HepG2 (cell line): ENCODE measurements at regions not wholly inside any gene's neighbourhood (a gene's known extent, or its start where the extent isn't known, plus 50 kb on each side); places are given as distances from the start of the nearest gene placed in this dataset.

ENCODE experiments used
- ATAC-seq: fragments of 200-7000 bp; cut with Tn5 transposase; 3 replicates; pipeline ENCODE4 v1.9.1; 2020; ENCODE audit warnings: mild to moderate bottlenecking, moderate library complexity
- BruUV-seq: library from RNA; stranded (reverse); fragments of 400-500 nt; replicated peaks from 2 replicates; lab custom pipeline; 2021; lab: Mats Ljungman, UMichigan
- CTCF ChIA-PET: fragments of 300-600 bp; formaldehyde crosslinking; extraction: SDS; loops from one replicate; lab custom pipeline; 2021; ENCODE audit warnings: low total read pairs, inconsistent platforms, low intra/inter-chr PET ratio; lab: Yijun Ruan, JAX
- POLR2A ChIA-PET: fragments of 350-600 bp; sonication (Branson Sonifier 250); formaldehyde crosslinking; loops from one replicate; lab custom pipeline; 2020; ENCODE audit warnings: antibody characterized with exemption, inconsistent platforms; lab: Yijun Ruan, JAX
- DNase-seq: peaks from one replicate; pipeline ENCODE4 v3.0.0-alpha.2; 2015; ENCODE audit warnings: low spot score
- FAIRE-seq: peaks from 3 replicates; lab custom pipeline; 2011; peaks lifted over from hg19 to GRCh38; lab: Jason Lieb, UNC
- H2AFZ ChIP-seq: one replicate; pipeline ENCODE4 v1.6.1; 2011; ENCODE audit warnings: low read length, inconsistent platforms
- H3K27ac ChIP-seq: fragments of 300-600 bp; 3 replicates; pipeline ENCODE4 v1.8.0; 2011; ENCODE audit warnings: mixed run types, mild to moderate bottlenecking, mixed read lengths, low read length, inconsistent platforms; ENCODE audit not compliant: insufficient read depth; ENCODE audit errors: extremely low read length
- H3K27me3 ChIP-seq, 2 experiments: fragments of 200-600 bp in 1 of 2; 2 replicates in 1 of 2; 3 replicates in 1 of 2; pipeline versions ENCODE4 v1.6.0 to v1.8.0; 2011; ENCODE audit warnings: low read length in 2 of 2, mild to moderate bottlenecking in 2 of 2, moderate library complexity in 2 of 2, inconsistent platforms in 1 of 2; ENCODE audit not compliant: insufficient read depth in 2 of 2, control insufficient read depth in 1 of 2
- H3K36me3 ChIP-seq, 2 experiments: fragments of 200-600 bp in 1 of 2; replicated peaks in 1 of 2; 2 replicates in 1 of 2; 3 replicates in 1 of 2; pipeline versions ENCODE4 v1.5.1 to v1.8.0; 2011; ENCODE audit warnings: low read length in 2 of 2, inconsistent platforms in 1 of 2; ENCODE audit not compliant: insufficient read depth in 2 of 2, control insufficient read depth in 1 of 2
- H3K4me1 ChIP-seq: 2 replicates; pipeline ENCODE4 v1.5.1; 2012; ENCODE audit warnings: low read length, inconsistent platforms; ENCODE audit not compliant: insufficient read depth
- H3K4me2 ChIP-seq: 2 replicates; pipeline ENCODE4 v1.6.0; 2011; ENCODE audit warnings: low read depth, low read length, inconsistent platforms
- H3K4me3 ChIP-seq, 3 experiments: fragments of 200-600 bp in 1 of 3; sonication (generic), shearing (Covaris generic) in 1 of 3; replicated peaks in 1 of 3; 2 replicates each; pipeline ENCODE4 v1.5.1; 2011 to 2016; ENCODE audit warnings: low read length in 3 of 3, inconsistent platforms in 2 of 3, low read depth in 2 of 3, mild to moderate bottlenecking in 2 of 3, control low read depth in 1 of 3, mixed read lengths in 1 of 3; ENCODE audit not compliant: insufficient read depth in 1 of 3
- H3K79me2 ChIP-seq: one replicate; pipeline ENCODE4 v1.6.1; 2011; ENCODE audit warnings: low read length, inconsistent platforms; ENCODE audit not compliant: insufficient read depth
- H3K9ac ChIP-seq: 2 replicates; pipeline ENCODE4 v1.6.0; 2011; ENCODE audit warnings: mild to moderate bottlenecking, low read depth, low read length, inconsistent platforms; ENCODE audit not compliant: insufficient read depth
- H3K9me3 ChIP-seq: 2 replicates; pipeline ENCODE4 v1.5.1; 2012; ENCODE audit warnings: mild to moderate bottlenecking, low read length
- H4K20me1 ChIP-seq: 2 replicates; pipeline ENCODE4 v1.6.0; 2011; ENCODE audit warnings: inconsistent platforms, mild to moderate bottlenecking, low read length, moderate library complexity; ENCODE audit not compliant: insufficient read depth
- KDM5B ChIP-seq: sonication (generic); formaldehyde crosslinking; IDR thresholded peaks from 2 replicates; pipeline ENCODE4 v1.4.0; 2020; ENCODE audit warnings: missing genetic modification reagents, mild to moderate bottlenecking, borderline replicate concordance
- KLF9 ChIP-seq: IDR thresholded peaks from 2 replicates; pipeline ENCODE4 v1.6.1; 2016; ENCODE audit warnings: low read depth
- PBX2 ChIP-seq: IDR thresholded peaks from 2 replicates; pipeline ENCODE4 v1.6.1; 2016; ENCODE audit warnings: control low read depth
- PRDM4 ChIP-seq: sonication (generic); formaldehyde crosslinking; IDR thresholded peaks from 2 replicates; pipeline ENCODE4 v1.9.0; 2021; ENCODE audit warnings: missing genetic modification reagents, borderline replicate concordance
- ZBTB10 ChIP-seq: sonication (generic); formaldehyde crosslinking; IDR thresholded peaks from 2 replicates; pipeline ENCODE4 v1.4.0; 2020; ENCODE audit warnings: missing genetic modification reagents, borderline replicate concordance
- ZFP41 ChIP-seq: sonication (generic); formaldehyde crosslinking; IDR thresholded peaks from 2 replicates; pipeline ENCODE4 v1.4.0; 2020; ENCODE audit warnings: mild to moderate bottlenecking, missing genetic modification reagents, borderline replicate concordance
- ZIK1 ChIP-seq: sonication (generic); formaldehyde crosslinking; IDR thresholded peaks from 2 replicates; pipeline ENCODE4 v1.5.0; 2020; ENCODE audit warnings: mild to moderate bottlenecking, low read depth, missing genetic modification reagents, borderline replicate concordance
- ZNF329 ChIP-seq: sonication (generic); formaldehyde crosslinking; IDR thresholded peaks from 2 replicates; pipeline ENCODE4 v1.9.0; 2021; ENCODE audit warnings: low read depth, mild to moderate bottlenecking, missing genetic modification reagents
- ZNF550 ChIP-seq: sonication (generic); formaldehyde crosslinking; IDR thresholded peaks from 2 replicates; pipeline ENCODE4 v1.4.0; 2020; ENCODE audit warnings: mild to moderate bottlenecking, missing genetic modification reagents, borderline replicate concordance
- WGBS: methylation state at CpG from one replicate; pipeline ENCODE4 v1.1.6; 2017; ENCODE audit warnings: low lambda C conversion rate; 5-methylcytosine and 5-hydroxymethylcytosine counted together
- in situ Hi-C: cut with HindIII; loops from 2 replicates; pipeline ENCODE4 v1.10.0; 2017; ENCODE audit warnings: low pct_unique_long_range_greater_than_20kb; ENCODE audit not compliant: extremely low pct_ligation_motif_present
- intact Hi-C: fragments of 100-400 bp; cut with micrococcal nuclease; formaldehyde crosslinking; loops from one replicate; pipeline ENCODE4 v1.10.0; 2022; ENCODE audit not compliant: unreplicated experiment

- no peak overlapping the region for H3K27ac ChIP-seq
- H3K4me3 ChIP-seq: no peak overlapping the region
- in situ Hi-C loops: no loop called here
- POLR2A ChIA-PET: no interaction called here
- FAIRE-seq: no peak
- intact Hi-C loops: no loop called here
- H3K9ac ChIP-seq: no peak overlapping the region
- no peaks in the 10 kb centered on the region for H3K79me2 ChIP-seq
- H3K4me1 ChIP-seq: peaks cover 5% of the 10 kb centered on the region
- peak; percentile 28 for ATAC-seq
- no peak overlapping the region for H2AFZ ChIP-seq
- peaks cover 7% of the 10 kb centered on the region; the same call in 1 of the 2 replicates for H3K9me3 ChIP-seq
- no peak overlapping the region for H3K4me2 ChIP-seq
- peaks cover 5 to 22% of the 10 kb centered on the region in 2 experiments; a peak in 4 of 5 replicates for H3K27me3 ChIP-seq
- H4K20me1 ChIP-seq: no peaks in the 10 kb centered on the region
- BruUV-seq: no TSS peak
- CTCF ChIA-PET: no interaction called here
- TF ChIP-seq ZNF550 (CRISPR knock-in tag) (no peak), ZIK1 (no peak), KLF9 (no peak), PBX2 (no peak), KDM5B (CRISPR knock-in tag) (no peak), ZNF329 (no peak), PRDM4 (CRISPR knock-in tag) (no peak), ZFP41 (no peak), ZBTB10 (no peak)
- H3K36me3 ChIP-seq: no peaks in the 10 kb centered on the region
- no peak for DNase-seq
- WGBS: 45% methylated on average over 20 of the region's 31 CpGs
Observed at GRCh38 chr2:241931976-241932898, 62.7 kb downstream of the RTP5 start.
